ENCODE measurements at regions not wholly inside any gene's neighbourhood (a gene's known extent, or its start where the extent isn't known, plus 50 kb on each side); places are given as distances from the start of the nearest gene placed in this dataset.

DNA sequence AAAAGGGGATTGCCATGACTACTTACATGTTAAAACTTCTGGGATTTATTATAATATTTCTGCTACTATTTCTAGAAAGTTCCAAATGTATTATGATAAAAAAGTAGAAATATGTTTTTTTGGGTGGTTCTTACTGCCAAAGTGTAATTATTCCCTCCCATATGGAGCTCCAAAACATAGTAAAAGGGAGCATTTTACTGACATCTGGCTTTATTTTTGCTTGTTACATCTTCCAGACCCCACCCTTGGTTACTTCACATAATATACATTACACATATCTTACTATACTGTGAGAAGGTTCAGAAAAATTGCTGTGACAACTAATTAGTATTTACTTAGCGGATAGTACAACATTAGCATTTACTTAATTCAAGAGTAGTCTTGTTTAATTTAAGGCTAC, 205.1 kb upstream of the TLL1 start:
- in situ Hi-C loops (cut with MboI; ENCODE audit: low sequenced_read_pairs, unreplicated experiment) = no loop called here

DNA sequence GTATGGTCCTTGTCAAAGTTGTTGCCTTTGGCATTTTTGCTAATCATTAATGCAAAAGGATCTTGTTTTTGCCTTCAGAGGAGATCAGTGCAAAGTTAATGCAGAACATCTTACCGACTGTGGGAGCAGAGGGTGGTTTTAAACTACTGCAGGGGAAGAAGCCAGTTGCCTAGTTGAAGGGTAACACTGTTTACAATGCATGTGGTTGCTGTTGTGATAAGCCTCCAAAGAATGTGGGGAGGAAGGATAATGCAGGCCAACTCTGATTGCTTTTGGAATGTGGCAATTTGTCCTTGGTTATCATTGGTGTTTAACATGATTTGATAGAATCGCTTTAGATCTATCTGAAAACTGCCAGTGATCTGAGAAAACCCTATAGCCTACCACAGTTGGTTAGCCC, 204.3 kb upstream of the TLL1 start:
- DNase-seq (ENCODE audit: low spot score) = no peak
- in situ Hi-C loops (cut with MboI; ENCODE audit: low sequenced_read_pairs, unreplicated experiment) = no loop called here
- no peak for TF ChIP-seq CTCF (IDR thresholded peaks at IDR 0.05; ENCODE audit: borderline replicate concordance, control extremely low read depth, extremely low read depth, insufficient read depth, missing control alignments)

More for the DNA sequence above, 205.1 kb upstream of the TLL1 start:
- DNase-seq (ENCODE audit: low spot score) = no peak
- TF ChIP-seq CTCF (IDR thresholded peaks at IDR 0.05; ENCODE audit: borderline replicate concordance, control extremely low read depth, extremely low read depth, insufficient read depth, missing control alignments) = no peak

DNA sequence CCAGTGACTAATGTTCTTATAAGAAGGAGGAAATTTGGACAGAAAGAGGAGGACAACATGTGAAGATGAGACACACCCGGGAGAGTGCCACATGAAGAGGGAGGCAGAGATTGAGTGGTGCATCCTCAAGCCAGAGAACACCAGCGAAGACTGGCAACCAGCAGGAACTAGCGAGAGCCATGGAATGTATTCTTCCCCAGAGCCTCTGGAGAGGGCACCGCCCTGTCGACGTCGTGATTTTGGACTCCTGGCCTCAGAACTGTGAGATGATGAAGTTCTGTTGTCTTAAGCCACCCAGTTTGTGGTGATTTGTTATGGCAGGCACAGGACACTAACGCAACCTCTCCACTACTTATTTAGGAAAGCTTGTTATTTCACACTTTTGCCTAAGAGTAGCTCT, 196.0 kb upstream of the TLL1 start:
- no peak for DNase-seq (ENCODE audit: low spot score)
- in situ Hi-C loops (cut with MboI; ENCODE audit: low sequenced_read_pairs, unreplicated experiment) = no loop called here
- no peak for TF ChIP-seq CTCF (IDR thresholded peaks at IDR 0.05; ENCODE audit: borderline replicate concordance, control extremely low read depth, extremely low read depth, insufficient read depth, missing control alignments)

DNA sequence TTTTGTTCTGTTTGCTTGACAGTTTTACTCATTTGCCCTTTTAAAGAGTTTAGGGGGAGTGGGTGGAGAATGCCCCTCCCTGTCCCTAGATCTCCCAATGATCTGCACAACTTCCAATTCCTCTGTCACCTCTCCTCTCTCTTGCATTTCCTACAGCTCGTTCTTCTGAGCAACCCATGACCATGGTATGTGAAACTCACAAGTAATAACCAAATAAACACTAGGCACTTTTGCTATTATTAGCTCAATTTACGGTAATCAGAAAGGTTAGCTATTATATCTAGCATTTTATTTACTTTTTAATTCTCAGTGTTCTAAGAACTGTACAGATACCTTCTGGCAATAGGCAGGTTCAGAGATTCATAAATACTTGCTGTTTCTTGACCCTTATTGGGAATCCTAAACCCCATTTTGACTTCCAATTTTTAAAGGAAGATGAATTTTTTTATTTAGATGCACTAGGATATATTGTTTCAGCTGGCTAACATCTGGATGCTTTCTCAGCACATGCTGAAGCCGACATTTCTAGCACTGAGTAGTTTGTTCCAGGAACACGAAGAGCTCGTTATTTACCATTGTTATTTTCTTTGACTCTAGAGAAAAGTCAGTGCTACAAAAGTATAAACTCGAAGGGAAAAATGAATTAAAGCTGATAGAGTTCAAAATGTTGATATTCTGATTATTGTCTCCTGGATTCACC, 194.7 kb upstream of the TLL1 start:
- no peak for TF ChIP-seq CTCF (IDR thresholded peaks at IDR 0.05; ENCODE audit: borderline replicate concordance, control extremely low read depth, extremely low read depth, insufficient read depth, missing control alignments)
- in situ Hi-C loops (cut with MboI; ENCODE audit: low sequenced_read_pairs, unreplicated experiment) = no loop called here
- no peak for DNase-seq (ENCODE audit: low spot score)

DNA sequence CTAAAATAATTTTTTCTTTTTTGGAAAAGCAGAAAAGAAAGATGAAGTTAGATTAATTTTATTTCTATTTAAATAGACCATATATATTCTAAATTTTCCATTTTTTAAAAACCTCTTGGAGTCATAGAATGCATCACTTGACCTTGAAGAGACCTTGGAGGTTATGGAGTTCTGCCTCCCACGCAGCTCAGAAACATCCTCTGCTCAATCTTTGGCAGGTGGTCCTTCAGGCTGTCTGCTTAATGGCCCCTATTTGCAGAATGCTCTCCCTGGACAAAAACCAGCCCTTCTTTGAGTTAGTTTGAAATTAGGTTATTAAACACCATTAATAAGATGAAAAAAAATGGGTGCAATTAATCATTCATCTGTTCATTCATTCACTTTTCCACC, 194.1 kb upstream of the TLL1 start:
- no peak for TF ChIP-seq CTCF (IDR thresholded peaks at IDR 0.05; ENCODE audit: borderline replicate concordance, control extremely low read depth, extremely low read depth, insufficient read depth, missing control alignments)
- in situ Hi-C loops (cut with MboI; ENCODE audit: low sequenced_read_pairs, unreplicated experiment) = no loop called here
- no peak for DNase-seq (ENCODE audit: low spot score)

DNA sequence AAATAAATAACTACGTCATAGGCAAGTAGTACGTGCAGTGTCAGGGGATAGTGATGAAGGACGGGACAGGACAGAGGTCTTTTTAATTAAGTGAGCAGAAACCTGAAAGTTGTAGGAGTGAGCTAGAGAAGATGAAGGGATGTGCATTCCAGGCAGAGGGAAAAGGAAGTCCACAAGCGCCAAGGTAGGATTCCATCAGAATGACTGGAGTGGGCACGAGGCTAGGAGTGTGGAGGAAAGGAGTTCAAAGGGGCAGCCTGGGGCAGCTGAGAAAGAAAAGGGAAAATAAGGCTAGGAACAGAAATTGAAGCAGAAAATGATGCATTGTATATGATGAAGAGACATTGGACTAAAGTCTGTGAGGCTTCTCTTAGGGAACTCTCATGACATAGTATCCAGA, 192.2 kb upstream of the TLL1 start:
- in situ Hi-C loops (cut with MboI; ENCODE audit: low sequenced_read_pairs, unreplicated experiment) = no loop called here
- no peak for TF ChIP-seq CTCF (IDR thresholded peaks at IDR 0.05; ENCODE audit: borderline replicate concordance, control extremely low read depth, extremely low read depth, insufficient read depth, missing control alignments)

More for the DNA sequence above, 192.2 kb upstream of the TLL1 start:
- no peak for DNase-seq (ENCODE audit: low spot score)

All from GM13976 (cell line).